Stimulated activated CD8-positive, alpha-beta memory T cell treated with anti-CD3 and anti-CD28 coated beads, Interleukin-7, amount 100 ng/mL, for 48 hours (primary cell): ENCODE measurements at regions not wholly inside any gene's neighbourhood (a gene's known extent, or its start where the extent isn't known, plus 50 kb on each side); places are given as distances from the start of the nearest gene placed in this dataset.
"Not testable (repeated sequence)": the region's sequence is repeated elsewhere in the genome, so short reads cannot be mapped to it uniquely, and the experiment has no call there.

Experiments used
- DNase-seq, 2 donors: peaks; one replicate each; pipeline ENCODE4 v3.0.0-alpha.2; 2020; ENCODE audit warnings: low read depth in 1 of 2; ENCODE audit errors: extremely low read depth in 1 of 2

DNA sequence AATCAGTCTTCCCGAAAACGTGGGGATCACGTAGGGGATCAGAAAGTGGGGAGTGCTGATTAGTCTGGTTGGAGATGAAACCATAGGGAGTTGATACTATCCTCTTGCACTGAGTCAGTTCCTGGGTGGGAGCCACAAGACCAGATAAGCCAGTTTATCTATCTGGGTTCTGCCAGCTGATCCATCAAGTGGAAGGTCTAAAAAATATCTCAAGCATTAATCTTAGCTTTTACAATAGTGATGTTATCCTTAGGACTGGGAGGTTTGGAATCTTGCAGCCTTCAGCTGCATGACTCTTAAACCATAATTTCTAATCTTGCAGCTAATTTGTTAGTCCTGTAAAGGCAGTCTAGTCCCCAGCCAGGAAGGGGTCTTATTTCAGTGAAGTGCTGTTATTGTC, 2474.2 kb downstream of the PCDH9 start:
- no peak for DNase-seq

DNA sequence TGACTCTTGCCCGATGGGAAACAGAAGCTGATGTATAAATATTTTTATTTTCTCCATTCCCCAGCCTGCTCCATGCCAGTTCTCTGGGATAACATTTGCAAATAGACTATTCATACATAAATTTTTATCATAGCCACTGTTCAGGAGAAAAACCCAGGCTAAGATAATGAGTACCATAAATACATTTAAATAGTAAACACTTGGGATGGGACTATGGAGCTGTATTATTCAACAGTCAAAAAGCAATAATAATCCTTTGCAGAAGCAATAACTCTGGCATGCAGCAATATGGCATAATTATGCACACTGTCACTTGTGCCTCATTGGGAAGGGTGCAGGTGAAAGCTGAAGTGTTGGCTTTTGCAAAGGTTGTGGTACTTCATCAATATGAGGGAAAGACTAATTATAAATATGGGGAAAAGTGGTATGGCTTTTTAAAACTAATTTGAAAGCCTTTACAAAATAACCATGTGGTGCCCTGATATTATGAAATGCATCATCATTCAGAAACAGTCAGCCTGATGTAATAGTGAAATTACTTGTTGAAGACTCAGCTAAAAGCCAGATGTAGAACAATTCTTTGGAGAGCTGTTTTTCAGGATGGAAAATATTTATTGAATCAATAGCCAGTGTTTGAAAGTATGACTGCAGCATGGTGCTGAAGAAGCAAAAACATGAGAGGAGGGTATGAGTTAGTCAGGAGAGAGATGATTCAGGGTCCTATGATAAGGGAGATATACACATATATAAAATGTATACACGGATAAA, 2476.7 kb downstream of the PCDH9 start:
- DNase-seq = no peak

DNA sequence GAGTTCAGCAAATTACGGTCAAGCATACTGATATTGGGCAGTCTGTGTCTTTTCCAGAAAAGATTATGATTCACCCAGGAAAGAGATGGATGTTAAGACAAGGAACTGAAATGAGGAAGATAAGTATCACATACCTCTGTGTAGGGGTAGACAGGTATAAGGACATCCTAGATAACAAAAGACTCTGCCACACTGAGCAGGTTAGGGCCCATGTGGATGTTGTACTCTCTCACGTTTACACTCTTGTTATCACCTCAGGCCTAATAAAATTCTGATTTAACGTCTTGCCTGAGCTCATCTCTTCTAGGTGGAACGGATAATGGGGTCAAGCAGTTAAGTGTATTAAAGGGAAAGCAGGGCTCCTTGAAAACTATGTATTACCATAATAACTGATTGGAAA, 2480.8 kb downstream of the PCDH9 start:
- DNase-seq = no peak

DNA sequence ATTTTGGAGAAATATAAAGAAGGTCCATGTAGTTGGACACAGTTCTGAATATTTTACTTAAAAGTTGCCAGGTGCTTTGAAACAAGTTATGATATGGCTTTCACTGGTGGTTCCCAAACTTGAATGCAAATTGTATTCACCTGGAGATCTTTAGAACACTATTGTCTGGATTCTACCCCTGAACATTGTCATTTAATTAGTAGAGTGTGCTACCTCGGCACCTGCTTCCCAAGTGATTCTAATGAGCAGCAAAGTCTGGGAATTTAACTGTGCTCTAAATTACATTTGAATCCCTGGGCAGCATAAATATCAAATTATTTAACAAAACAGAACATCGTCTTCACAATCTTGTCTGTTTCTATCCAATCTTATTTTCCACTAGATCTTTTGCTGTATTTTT, 2483.3 kb downstream of the PCDH9 start:
- DNase-seq = no peak

DNA sequence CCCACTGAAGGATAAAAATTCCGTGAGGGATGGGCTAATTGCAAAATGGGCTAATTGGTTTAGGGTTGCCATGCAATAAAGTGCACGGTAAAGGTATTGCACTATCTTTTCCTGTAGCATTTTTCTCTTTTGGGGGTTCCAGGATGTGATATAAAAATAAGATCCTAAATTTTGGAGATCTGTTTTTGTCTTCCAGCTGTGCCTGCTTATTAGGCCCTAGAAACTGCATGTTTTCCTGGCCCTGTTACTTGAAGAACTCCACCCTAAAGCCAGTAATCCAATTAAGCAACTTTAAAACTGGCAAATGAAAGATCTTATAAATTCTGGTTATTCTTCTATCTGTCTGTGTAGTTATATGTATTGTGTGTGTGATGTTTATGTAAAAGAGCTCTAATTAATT, 2489.6 kb downstream of the PCDH9 start:
- no peak for DNase-seq

DNA sequence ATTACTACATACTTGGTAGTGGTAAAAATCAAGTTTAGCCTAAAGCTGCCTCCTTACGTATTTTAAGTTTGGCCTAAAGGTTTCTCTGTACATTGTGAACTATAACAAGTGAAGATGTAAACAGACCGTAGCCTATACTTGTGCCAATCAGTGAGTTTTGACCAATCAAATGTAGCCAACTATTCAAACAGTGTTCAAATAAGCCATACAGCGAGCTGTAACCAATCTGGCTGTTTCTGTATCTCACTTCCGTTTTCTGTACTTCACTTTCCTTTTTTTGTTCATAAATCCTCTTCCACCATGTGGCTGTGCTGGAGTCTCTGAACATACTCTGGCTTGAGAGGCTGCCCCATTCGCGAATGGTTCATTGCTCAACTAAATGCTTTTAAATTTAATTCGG, 2504.6 kb downstream of the PCDH9 start:
- no peak for DNase-seq

DNA sequence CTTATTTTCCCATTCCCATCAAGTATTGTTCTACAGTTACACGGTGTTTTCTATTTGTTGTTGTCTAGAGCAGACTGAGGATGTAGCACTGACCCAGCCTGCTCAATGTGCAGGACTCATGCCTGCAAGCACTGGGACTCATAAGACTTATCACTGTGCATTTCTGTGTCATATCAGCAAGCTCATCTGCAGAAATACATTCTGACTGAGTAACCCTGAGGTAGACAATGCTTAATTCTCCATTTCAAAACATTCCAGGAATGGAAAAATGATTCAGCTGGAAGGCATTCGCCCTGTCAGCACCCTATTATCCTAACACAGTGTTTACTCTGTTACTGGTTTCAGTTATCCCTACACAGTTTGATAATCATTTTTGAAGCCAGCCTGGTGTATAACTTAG, 2506.4 kb downstream of the PCDH9 start:
- DNase-seq = no peak

DNA sequence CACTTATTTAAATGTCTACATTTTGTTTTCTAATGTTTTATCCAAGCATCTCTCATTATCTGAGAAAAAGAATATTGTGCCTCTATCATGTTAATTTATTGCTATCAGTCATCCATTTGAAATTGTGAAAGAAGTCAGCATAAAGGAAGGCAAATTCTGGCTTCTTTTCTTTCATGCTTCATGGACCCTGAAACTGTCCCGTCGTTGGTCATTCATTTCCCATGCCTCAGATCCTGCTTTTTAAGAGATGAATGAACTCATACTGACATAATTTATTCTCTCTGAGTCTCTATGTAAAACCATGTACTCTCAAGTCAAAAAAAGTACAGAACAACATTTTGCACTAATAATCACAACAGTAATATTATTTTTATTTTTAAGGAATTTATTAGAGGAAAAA, 2512.0 kb downstream of the PCDH9 start:
- DNase-seq = no peak

DNA sequence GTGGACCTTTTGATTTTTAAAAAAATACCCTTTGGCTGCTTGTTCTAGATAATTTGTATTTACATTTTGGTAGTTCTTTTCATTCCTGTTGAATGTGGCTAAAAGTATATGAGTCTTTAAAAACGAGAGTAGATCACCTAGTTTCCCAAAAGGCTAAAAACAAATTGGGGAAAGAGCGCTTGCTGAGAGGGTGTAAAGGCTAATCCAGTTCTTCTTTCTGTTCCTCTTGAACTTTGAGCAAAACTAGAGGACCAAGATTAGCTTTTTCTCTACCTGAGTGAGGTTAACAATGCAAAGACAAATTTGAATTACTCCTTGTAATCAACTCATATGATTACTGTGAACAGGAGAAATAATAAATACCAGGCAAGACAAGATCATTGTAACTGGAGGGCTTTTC, 2513.2 kb downstream of the PCDH9 start:
- DNase-seq = no peak

DNA sequence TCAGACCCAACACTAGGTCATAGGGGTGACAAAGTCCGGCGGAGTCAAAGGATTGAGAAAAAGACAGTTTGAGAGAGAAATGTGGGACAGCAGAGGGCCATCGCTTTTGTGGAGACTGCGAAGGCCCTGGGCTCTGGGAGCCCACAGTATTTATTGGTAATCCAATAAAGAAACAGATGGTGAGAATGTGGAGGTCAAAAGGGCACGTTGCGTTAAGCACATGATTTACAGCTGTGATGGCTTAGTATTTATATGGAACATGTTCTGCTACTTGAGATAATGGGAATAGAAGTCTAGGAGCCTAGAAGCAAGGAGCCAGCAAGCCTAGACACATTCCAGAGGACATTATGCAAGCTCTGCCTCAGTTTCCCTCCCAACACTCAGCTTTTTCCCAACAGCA, 2521.1 kb downstream of the PCDH9 start:
- no peak for DNase-seq

DNA sequence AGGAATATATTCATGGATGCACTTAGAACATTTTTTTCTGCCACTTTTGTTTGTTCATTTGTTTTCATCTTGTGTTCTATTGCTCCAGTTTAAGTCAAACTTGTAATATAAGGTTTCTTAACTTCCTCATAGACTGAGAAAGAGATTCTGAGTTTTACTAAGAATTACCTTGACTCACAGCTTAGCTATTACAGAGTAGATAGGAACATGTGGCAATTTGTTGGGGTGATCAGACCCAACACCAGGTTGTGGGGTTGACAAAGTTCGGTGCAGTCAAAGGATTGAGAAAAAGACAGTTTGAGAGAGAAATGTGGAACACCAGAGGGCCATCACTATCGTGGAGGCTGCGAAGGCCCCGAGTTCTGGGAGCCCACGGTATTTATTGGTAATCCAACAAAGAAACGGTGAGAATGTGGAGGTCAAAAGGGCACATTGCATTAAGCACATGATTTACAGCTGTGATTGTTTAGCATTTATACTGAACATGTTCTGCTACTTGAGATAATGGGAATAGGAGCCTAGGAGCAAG, 2526.0 kb downstream of the PCDH9 start:
- DNase-seq = no peak

DNA sequence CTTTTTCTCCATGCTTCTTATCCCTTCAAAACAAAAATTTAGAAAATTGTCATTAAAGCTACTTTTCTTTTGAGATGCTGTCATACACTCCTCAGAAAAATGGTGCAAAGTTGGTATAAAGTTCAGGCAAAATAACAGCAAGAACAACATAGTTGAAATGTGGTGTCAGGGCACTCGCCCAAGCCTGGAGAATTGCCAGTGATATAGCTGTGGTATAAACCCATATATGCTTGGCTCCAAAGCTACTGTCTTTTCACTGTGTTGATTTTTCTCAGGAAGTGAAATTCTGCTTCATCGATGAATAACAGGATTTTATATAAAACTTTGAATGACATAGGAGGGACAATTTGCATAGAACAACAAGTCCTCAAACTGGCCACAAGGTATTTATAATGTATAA, 2532.9 kb downstream of the PCDH9 start:
- DNase-seq = no peak

DNA sequence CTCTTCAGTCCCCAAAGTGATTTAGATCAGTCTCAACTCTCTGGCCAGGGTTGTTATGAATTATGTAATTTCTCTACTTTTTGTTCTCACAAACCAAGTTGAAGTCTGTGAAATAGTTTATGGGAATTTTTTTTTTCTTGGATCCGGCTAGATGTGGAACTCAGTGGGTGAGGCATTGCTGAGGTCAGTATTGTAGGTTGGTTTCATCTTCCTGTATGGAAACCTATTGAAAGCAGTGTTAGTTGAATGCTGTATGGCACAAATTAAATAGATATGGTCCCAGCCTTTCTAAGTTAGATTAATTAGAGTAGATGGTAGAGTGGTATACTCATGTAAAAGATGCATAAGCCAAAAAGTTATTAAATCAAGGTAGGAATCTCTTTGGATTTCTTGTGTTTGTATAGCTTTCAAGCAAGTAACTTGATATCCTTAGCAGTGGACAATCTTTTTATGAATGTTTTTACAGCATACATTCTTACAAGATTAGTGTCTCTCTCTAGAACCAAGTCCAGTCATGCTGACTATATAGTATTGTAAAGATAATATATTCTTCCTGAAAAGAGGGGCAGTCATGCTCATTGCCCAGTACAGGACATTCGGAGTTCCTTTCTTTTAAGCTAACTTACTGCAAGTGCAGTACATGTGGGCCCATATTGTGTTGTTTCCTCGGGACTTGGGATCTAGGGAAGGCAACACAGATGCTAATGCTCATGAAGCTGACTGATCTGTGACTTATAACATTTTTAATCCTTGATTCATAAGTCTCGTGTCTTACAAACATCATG, 2541.1 kb downstream of the PCDH9 start:
- DNase-seq = no peak

DNA sequence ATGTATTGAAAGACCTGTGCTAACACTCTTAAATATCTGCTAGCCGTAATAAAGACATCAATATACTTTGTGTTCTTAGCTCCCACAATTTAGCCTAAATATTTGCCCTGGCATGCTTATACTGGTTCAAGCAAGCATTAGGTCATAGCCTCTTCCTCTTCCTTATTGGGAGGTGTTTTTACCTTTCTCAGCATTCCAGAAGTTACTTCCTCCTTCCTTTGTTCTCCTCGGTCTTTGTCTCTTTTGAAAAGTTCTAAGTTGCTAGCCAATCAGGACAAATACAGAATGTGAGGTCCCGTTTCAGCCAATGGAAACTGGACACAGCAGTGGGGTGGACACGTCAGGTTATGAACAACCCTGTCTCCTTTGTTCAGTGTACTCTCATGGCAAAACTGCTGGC, 2543.6 kb downstream of the PCDH9 start:
- not testable (repeated sequence) for DNase-seq

DNA sequence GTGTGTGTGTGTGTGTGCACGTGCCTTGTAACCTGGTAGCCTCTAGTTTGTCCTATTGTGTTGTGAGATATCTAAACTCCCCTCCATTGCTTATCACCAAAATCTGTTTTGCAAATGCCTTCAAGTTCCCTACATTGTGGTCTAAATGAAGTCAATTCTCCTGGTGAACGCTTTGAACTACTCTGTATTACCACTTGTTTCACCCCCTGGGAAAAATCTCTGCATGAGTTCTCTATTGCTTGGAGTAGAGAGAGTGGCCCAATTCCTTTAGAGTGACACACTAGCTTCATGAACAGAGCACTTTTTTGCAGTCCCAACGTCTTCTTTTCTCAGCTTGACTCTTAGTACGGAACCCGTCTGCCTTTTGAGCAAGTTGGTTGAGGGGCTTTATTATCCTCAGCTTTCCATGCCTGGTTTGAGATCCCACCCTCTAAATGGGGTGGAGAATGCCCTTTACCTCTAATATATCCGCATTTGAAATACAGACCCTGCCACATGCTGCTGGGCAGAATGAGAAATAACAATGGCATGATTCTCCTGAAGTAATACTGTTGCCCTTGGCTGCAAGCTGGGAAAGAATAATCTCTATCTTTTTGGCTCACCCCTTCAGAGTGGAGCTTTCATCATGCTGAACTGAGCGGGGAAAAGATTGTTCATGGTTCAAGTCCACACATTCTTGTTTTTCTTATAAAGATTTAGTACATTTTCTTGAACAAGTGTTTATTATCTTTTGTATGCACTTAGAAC, 2545.3 kb downstream of the PCDH9 start:
- no peak for DNase-seq

DNA sequence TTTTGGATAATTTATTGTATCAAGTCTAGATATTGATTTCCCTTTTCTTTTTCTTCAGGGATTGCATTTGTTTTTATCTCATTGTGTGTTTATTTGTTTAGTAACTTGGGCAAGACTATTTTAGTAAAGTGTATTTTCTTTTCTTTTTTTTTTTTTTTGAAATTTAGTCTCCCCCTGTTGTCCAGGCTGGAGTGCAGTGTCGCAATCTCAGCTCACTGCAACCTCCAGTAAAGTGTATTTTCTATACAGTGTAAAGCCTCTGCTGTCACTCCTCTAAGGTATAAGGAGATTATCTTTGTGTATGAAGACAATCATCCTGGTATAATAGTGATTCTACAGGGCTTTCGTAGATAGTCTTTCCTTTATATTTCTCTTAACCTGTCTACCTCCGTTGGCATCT, 2546.0 kb downstream of the PCDH9 start:
- no peak for DNase-seq

DNA sequence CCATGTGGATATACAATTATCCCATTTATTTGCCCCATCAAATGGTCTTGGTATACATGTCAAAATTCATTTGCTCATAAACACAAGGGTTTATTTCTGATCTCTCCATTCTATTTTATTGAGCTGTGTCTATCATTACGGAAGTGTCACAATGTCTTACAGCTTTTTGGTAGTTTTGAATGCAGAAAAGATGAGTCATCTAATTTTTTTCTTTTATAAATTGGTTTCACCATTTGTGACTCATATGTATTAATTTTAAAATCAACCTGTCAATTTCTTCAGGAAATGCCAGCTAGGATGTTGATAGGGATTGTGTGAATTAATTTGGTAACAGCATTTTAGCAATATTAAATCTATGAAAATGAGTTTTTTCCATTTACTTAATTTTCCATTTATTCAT, 2549.4 kb downstream of the PCDH9 start:
- DNase-seq = no peak

DNA sequence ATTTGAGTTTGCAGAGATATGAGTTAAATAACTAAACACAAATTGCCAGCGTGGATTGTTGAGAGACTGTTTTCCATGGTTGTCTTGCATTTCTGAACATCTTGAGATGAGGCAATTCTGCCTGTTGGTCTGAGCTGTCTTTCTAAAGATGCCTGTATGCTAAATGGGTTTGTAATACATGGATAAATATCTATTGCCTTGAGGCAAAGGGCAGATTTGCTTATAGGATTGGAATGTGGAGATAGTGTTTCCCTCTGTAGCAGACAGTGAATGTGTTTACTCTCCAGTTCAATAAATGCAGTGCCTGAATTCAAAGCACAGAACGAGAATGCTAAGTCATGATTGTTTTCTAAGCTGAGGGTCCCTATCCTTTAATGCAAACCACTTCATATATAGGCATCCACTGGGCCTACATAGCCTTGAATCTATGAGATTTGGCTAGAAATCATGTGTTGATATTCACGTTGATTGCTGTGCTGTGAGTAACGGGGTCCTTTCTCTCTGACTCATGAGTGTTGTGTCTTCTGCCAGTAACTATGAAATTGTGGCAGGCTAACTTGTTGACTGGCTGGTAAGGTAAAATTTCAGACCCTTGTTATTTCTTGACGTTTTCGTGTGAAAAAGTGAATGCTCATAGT, 2554.8 kb downstream of the PCDH9 start:
- no peak for DNase-seq

DNA sequence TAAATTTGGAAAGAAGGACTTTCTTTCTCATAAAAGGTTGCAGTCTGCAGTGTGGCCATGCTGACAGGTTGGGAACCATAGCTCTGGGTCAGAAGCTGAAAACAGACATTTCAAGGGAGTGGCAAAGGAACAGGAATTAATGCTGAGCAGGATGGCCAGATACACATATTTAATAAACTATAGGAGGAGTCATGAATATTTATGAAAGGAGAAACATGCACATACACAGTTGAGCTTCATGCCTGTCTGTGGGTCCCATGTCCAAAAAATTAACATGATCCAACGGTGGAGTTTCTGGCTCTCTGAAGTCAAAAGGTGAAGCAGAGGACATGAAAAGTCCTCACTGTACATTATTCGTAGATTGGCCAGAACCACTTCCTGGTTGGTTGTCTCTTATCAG, 2556.0 kb downstream of the PCDH9 start:
- DNase-seq = no peak

DNA sequence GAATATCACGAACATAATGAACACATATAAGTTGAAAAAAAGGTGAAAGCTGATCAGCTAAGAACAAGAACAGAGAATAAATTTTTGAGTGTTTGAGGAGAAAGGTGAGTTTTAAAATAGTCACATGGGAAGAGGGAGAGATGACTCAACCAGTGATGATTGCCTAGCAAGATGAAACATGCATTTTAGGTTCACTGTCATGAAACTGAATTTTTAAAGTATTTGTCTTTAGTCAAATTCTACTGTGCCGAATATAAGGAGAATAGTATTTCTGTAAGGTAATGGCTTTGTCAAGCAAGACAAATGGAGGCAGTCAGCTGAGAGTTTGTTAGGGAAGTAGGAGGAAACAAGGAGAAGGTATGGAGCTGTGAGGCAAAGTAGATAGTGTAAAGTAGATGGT, 2557.4 kb downstream of the PCDH9 start:
- no peak for DNase-seq
